Caki2 (cell line): ENCODE measurements at regions not wholly inside any gene's neighbourhood (a gene's known extent, or its start where the extent isn't known, plus 50 kb on each side); places are given as distances from the start of the nearest gene placed in this dataset.

ENCODE experiments used
- DNase-seq: peaks from one replicate; pipeline ENCODE4 v3.0.0-alpha.2; 2015; ENCODE audit warnings: low read depth
- in situ Hi-C: cut with HindIII; loops from 2 replicates; pipeline ENCODE4 v1.10.0; 2016; ENCODE audit warnings: low sequenced_read_pairs, low pct_unique_long_range_greater_than_20kb, mixed read lengths

DNA sequence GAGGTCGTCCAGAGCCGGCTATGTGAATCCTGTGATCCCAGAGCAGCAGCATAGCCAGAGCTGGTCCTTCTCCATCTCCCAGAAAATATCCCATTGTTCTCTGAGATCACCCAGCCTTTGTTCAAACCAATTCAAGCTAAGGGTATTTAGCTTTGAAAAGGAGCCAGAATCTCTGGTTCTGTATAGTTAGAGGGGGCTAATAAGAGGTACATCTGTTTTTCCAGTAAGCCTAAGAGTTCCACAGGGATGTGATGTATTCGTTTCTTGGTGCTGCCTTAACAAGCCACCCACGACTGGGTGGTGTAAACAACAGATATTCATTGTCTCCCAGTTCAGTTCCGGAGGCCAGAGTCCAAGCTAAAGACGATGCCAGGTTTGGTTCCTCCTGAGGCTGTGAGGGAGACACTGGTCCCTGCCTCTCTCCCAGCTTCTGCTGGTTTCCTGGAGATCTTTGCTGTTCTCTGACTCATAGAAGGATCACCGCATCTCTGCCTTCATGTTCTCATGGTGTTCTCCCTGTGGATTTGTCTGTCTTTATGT, 344.8 kb downstream of the MTRR start:
- no peak for DNase-seq
- in situ Hi-C loops, result no loop called here

- no peak for DNase-seq
- in situ Hi-C loops, result no loop called here
These were observed 348.0 kb downstream of the MTRR start for GRCh38 chr5:8216921-8217320.

- no peak for DNase-seq
- in situ Hi-C loops, result no loop called here
These were observed 357.2 kb downstream of the MTRR start for GRCh38 chr5:8226148-8226547.

- in situ Hi-C loops, result no loop called here
- DNase-seq, result no peak
These were observed 358.2 kb downstream of the MTRR start for GRCh38 chr5:8227112-8227511.

GRCh38 chr5:8229551-8229950, 360.6 kb downstream of the MTRR start:
- in situ Hi-C loops, result no loop called here
- DNase-seq, result no peak

DNA sequence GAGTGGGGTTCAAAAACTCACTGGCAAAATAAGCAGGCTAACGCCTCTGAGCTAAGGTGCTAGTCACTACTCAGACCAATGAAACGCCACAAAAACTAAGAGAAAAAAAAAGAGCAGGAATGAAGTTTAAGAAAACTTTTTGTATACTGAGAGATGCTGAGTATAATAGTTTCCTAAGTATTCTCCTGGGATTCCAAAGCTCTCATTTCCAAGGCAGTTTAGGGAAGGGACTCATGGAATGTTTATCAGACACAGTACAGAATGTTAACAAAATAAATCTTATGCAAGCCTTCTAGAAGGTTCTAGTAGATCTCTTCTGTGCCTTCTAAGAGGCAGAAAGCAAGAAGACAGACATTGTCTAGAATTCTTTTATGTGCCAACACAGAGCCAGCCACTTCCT, 361.9 kb downstream of the MTRR start:
- in situ Hi-C loops, result no loop called here

DNA sequence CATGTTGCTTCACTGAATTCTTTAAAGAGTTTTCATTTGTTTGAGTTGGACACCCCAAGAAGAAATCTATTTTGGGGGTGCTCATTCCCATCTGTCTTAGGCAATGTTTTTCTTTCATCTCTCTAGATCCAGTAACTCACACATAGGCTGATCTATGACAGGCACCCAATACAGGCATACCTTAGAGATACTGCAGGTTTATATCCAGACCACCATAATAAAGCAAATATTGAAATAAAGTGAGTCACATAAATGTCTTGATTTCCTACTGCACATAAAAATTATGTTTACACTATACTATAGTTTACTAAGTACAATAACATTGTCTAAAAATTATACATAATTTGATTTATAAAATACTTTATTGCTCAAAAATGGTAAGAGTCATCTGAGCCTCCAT, 364.5 kb downstream of the MTRR start:
- in situ Hi-C loops, result no loop called here
- DNase-seq, result no peak

More for the DNA sequence above, 361.9 kb downstream of the MTRR start:
- no peak for DNase-seq

DNA sequence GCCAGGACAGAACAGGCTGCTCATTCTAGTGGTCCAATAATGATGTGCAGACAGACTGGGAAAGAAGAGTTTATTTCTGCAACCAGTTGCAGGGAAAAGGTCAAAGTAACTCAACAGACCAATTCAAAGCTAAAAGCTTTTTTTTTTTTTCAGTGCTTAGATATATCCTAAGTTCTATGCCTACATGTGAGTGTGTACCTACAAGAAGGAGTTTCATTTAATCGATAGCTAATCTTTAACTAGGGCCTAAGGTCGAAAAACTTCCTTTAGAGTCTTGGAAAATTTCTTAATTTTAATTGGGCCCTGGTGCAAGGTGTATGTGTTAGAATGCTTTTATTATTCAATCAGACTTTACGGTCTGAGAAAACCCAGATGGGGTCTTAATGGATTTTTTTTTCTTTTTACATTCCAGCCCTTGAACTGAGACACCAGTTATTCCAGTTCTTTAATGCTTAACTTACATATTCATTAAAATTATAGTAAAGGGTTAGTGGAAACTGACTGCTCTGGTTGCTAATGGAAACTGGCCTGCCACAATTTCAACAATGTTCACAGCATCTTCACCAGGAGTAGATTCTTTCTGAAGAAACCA, 365.3 kb downstream of the MTRR start:
- no peak for DNase-seq
- in situ Hi-C loops, result no loop called here

DNA sequence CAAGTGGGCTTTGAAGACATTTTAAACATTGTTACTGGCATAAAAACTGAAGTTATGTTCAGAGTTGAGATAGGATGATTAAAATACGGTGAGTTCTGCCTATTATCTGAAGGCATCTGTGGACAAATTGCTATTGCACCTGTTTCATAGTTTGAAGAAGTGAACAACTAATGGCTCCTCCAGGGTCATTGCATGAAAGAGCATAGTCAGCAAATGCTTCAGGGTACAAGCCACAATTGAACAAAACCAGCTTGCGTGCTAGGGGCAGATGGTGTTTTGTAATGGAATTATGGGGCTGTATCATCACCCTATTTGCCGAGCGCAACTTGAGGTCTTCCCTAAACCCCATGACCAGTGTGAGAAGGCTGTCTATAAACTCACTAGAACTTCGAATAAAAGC, 369.1 kb downstream of the MTRR start:
- DNase-seq, result no peak
- in situ Hi-C loops, result no loop called here

DNA sequence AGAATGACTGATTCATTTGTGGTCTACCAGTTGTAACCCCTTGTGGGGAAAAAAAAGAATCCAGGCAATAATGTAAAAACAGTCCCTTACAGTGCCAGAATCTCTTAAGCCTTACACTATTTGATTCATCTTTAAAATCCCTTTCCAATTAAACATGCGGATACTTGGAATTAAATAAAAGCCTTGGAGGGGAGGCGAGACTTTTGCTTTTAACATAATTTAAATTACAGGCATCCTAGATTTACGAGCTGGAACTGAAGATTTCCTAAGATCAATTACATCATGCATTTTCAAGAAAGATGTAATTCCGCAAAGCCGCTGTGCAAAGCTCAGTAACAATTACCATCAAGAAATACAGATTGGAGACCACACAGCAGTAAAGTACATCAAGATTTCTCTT, 370.2 kb downstream of the MTRR start:
- DNase-seq, result no peak
- in situ Hi-C loops, result no loop called here

DNA sequence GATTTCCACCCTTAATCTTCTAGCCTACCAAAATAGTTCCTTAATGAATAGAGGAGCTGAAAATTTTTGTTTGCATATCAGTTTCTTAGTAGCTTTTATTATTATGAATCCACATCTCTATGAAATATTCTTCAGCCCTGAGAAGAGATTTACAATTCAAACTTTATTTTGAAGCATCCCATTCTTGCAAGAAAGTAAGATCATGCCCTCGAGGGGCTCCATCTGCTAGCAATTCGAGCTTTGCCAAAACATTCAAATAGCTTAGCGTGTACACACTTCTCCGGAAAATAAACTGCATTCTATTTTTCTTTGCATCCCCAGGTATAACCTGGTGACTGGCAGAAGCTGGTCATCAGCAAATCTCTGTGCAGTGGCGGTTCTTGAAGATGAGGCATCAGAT, 370.7 kb downstream of the MTRR start:
- DNase-seq, result no peak
- in situ Hi-C loops, result no loop called here

GRCh38 chr5:8241076-8241475, 372.1 kb downstream of the MTRR start:
- DNase-seq, result no peak
- in situ Hi-C loops, result no loop called here

- in situ Hi-C loops, result no loop called here
- no peak for DNase-seq
These were observed 372.6 kb downstream of the MTRR start for GRCh38 chr5:8241558-8241957.

DNA sequence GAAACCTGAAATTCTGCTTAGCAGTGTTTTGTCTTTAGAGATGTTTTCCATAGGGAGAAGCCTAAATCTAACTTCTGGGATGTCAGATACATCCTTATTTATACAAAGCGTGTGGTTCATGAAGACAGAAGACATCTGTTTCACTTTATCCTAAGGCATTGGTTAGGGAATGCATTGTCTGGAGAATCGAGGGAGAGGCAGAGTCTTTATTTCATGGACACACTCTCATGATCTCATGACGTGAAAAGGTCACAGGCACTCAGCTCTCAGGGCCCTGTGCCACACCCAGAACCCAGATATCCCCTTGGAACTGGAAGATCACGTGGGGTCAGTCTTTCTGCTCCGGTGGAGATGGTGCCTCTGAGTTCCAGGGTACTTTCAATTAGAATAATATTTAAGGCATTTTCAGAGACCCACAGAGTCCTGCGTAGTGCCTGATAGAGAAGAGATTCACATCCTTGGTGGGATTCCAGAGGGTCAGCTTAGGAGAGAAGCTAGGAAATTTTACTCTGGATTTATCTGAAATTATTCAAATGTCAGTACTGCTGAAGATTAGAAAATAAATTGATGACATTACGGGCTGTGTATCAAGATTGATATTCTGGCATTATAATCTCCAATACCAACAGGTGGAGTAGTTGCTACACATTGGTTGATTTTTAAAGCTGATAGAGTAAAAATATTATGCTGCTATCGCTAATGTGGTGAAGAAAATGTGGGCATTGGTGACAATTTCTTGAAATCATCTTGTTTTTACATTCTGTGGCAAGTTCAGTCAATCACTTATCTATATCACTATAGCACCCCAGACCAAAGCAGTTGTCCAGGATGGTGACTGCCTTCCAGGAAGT, 378.3 kb downstream of the MTRR start:
- DNase-seq, result no peak
- in situ Hi-C loops, result no loop called here

GRCh38 chr5:8253376-8253775, 384.4 kb downstream of the MTRR start:
- no peak for DNase-seq
- in situ Hi-C loops, result no loop called here

- DNase-seq, result no peak
- in situ Hi-C loops, result no loop called here
These were observed 385.7 kb downstream of the MTRR start for GRCh38 chr5:8254674-8255073.

DNA sequence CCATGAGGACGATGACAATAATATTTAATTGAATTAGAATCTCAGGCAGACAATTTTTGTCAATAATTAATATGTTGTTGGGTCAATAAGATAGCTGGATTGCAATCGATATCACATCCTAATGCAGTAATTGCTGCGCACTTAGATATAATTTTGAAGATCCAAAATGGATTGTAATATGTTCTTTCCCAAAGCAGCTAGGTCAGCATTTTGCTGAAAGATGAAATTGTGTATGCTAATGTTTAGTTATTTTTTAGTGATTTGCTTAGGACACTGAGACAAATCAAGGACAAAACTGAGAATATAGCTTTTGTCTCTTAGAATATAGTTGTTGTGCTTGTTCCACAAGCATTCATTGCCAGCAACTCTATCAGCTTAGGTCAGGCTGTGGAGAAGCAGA, 389.9 kb downstream of the MTRR start:
- in situ Hi-C loops, result no loop called here

DNA sequence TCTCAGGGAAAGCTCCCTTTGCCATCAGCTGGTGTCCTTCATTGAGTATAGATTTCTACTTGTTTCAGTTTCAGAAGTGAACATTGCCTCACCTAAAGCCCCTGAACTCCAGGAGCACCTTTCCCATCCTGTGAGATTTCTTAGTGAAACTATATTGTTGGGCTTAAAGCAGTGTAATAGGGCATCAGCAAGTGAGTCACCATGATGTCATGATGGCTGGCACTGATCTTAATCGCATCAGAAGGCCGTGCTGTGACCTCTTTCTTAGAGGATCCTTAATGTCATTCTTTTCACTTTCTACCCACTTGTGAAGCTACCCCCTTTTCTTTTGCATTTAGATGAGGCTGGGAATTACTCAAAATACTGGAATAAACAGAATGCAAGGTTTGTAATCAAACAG, 401.3 kb downstream of the MTRR start:
- no peak for DNase-seq
- in situ Hi-C loops, result no loop called here

More for the DNA sequence above, 389.9 kb downstream of the MTRR start:
- DNase-seq, result no peak

DNA sequence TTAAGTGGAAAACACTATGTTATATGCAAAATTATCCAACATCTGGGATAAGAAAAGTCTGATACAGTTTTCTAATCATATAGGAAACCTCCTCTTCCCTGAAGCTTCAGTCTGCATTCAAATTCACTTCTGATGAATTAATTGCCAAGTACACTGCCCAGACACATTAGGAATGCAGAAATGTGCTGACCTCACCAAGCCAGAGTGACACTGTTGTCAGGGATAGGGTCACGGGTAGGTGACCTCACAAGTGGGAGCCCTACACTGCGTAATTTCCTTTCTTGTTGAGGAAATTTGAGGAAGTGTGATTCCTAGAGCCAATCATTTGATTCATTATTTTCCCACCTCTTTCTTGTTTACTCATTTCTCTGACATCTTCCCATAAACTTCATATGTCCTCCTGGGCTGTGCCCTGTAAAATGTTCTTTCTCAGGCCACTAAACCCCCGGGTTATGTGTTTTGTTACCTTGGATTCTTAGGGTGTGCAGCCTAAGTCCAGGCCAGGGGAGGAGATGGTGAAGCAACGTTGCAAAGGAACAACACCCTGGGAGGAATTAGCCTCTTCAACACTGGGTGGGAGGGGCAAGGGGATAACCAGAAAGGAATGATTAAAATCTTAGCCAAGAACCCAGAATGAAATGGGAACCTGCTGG, 411.9 kb downstream of the MTRR start:
- in situ Hi-C loops, result no loop called here
- DNase-seq, result no peak
